ENCODE measurements at regions not wholly inside any gene's neighbourhood (a gene's known extent, or its start where the extent isn't known, plus 50 kb on each side); places are given as distances from the start of the nearest gene placed in this dataset.
"Not testable (repeated sequence)": the region's sequence is repeated elsewhere in the genome, so short reads cannot be mapped to it uniquely, and the experiment has no call there.

DNA sequence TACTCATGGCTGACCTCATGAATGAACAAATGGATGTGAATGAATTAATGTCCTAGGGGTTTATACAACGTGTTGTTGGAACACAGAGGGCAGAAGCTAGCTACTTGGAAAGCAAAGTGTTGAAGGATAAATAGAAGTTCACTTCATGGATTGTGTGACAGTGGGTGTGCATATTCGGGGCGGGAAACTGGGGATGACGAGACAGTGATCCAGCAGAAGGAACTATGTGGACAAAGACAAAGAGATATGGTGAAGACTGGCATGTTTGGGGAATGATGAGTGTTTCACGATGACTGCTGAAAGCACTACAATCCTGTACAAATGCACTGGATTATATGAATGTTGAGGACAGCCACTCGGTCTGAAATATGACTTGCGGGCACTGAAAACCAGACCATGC is 250.5 kb upstream of the C16orf82 start:
- no peak for DNase-seq

DNA sequence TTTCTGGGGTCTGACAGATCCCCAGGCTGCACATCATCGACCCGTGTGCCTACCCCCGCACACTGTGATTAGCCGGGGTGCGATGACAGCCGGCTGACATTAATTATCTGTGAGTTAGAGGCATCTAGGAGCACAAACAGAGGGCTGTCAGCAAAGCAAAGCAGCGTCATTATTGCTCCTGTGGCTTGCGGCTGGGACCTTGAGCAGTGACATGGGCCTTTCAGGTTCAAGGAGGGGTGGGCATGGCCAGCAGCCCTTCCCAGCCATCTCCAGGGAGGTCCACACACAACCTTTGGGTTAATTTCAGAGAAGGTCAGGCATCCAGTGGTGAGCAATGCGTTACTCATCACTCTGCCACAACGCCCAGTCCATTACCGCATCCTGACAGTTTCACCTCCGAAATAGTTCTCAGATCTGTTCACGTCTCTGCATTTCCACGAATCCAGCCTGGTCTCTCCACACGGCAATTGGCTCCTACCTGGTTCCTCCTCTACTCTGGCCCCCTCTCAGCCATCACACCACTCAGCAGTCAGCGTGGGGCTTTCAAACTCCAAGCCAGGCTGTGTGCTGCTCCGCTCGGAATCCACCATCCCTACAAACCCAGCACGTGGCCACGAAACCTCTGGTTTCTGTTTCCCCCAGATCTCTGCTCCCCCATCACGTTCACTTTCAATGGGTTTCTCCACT is 249.7 kb upstream of the C16orf82 start:
- DNase-seq: no peak

DNA sequence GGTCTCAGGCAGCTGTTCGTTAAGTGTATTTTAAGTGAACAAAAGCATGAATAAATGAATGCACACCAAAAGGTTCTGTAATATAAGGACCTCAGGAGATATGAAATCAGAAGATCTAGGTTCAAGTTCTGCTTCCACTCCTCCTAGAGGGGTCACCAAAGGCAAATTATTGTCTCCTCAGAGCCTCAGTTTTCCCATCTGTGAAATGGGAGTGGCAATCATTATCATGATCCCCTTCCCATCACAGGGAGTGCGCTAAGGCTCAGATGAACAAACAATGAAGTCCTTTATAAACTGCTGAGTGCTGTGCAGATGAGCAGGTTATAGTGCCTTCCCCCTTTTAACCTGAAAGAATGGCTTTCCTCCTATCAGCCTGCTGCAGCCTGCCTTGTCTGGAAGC is 248.3 kb upstream of the C16orf82 start:
- DNase-seq: no peak

DNA sequence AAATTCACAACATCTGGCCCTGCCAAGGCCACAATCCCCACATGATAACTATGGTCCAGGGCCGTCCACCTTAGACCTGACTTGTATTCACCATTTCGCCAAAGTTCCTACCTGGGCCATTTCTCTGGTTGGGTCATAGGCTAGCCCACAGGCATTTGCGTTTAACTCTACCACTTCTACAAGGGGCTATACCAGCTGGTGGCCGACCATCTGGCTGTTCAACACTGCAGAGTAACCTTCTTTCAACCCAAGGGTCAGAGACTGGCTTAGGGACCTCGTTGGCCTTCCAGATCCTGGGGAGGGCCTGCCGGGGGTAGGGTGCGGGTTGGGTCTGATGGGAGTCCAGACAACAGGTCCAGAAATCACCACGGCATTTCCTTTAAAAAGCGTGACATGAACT is 242.3 kb upstream of the C16orf82 start:
- no peak for DNase-seq

DNA sequence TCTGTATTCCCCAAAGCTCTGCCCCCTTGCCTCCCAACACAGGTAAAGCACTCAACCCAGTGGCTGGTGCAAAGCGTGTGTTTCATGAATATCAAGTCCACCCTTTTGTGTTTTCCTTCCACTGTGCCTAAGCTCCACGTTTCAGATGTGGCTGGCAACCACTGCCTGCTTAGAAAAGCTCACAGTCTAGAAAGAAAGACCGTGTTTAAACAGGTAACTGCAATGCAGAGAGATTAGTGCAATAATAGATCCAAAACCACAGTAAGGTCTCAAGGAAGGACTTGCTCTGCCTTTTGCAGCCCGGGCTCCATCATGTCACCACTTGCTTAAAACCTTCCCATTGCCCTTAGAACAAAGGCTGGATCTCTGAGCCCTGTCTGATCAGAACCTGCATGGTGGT is 240.2 kb upstream of the C16orf82 start:
- no peak for DNase-seq

DNA sequence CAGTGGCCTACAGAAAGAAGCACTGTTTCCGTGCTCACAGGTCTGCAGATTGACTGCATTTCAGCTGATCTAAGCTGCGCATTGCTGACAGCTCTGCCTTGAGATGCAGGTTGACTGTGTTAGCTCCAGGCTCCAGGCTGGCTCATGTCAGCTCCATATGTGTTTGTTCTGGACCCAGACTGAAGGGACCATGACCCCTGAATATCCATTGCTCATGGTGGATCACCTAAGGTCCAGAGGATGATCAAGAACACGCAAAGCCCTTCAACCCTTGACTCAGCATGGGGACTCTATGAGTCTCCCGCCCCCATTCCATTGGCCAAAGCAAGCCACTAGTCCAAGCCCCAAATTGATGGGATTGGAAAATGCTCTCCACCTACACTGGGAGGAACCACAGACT is 239.3 kb upstream of the C16orf82 start:
- DNase-seq: no peak

DNA sequence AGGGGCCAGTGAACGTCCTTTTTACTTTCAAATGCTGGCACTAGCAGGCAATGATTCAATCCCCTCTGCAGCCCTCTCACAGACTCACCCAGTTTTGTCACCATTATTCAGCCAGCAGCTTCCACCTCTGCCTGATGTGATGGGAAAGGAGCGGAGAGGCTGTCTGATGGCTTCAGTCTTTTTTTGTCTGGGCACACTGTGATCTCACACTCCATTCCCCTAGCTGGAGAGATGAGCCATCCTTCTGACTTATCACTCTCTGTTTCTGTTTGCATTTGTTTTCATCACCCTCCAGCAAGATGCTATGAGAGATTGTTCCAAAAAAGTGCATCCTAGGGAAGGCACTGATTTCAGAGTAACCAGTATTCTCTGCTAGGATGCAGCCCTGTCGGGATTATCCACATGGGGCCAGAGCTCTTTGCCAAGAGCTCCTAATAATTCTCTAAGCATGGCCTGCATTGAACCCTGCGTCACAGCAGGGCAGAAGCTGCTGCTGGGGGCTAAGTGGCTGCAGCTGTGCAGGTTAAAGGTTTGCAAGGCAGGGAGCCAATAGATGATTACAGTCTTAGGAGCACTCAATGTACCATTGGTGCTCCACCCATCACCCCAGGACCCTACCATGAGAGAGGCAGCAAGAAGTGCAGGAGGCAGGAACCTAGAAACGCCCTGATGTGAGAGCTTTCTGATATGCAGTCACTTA is 236.1 kb upstream of the C16orf82 start:
- no peak for DNase-seq

DNA sequence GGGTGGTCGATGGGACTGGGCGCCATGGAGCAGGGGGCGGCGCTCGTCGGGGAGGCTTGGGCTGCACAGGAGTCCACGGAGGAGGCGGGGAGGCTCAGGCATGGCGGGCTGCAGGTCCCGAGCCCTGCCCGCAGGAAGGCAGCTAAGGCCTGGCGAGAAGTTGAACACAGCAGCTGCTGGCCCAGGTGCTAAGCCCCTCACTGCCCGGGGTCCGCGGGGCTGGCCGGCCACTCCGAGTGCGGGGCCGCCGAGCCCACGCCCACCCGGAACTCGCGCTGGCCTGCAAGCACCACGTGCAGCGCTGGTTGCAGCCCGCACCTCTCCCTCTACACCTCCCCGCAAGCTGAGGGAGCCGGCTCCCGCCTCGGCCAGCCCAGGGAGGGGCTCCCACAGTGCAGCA is 230.6 kb upstream of the C16orf82 start:
- not testable (repeated sequence) for DNase-seq

DNA sequence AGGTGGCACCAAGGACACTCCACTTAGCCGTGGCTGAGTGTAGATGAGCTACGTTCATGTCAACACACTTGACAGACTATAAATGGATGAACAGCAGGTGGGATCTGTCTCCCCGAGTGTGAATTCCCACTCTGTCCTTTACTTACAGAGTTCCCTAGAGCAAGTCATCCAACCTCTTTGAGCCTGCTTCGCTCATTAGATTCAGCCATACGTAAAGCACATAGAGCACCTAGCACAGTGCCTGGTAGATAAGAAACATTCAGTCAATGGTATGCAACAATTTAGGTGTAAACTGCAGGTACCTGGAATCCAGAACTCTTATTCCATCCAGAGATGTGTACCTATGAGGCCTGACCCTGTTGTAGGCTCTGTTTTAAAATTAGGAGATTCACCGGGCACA is 227.8 kb upstream of the C16orf82 start:
- no peak for DNase-seq

DNA sequence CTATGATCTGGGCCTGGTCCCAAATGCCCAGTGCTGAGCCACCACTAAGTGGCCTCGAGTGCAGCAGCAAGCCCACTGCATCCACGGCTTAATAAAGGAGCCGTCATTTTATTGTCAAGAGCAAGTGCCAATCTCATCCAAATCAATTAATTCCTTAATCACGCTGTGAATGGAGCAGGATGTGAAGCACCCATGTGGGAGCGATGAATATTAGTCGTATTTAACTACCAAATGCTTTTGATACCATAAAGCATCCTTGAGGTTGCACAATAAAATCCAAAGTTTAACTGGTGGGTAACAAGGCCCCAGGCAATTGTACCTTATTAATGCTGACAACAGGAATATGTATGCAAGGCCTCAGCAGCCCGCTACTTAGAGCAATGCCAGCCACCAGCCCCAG is 226.0 kb upstream of the C16orf82 start:
- DNase-seq: no peak

DNA sequence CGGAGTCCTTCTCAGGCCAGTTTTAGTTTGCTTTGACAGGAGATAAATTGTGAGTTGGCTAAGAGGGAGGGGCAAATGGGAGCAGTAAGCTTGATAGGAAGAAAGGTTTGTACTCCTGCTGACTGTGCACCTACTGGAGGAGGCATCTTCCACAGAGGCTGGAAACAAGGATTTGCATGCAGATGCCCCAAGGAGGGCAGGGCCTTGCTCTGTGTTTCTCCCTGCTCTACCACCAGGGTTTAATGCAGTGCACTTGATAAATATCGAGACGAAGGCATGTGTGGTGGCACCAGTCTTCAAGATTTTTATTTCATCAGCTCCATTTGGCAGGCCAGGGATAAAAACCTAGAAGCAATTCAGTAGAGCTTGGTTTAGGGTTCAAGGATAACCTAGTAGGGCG is 210.5 kb upstream of the C16orf82 start:
- DNase-seq: no peak

DNA sequence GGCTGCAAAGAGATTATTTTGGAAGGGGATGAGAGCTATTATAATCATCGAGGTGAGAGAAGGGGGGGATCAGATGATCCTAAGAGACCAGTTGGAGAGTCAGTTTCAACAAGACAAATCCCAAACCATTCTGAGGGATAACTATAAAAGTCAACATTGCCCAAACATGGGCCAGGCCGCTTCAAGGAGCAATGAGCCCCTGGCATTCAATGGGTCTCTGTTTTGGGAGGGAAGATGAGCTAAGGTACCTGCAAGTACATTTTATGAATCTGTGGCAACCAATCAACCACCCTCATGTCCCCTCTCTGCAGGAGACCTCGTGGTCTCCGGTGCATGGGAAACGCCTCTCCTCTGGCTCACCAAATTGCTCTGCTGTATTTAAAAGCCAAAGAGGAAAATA is 209.9 kb upstream of the C16orf82 start:
- DNase-seq: no peak

DNA sequence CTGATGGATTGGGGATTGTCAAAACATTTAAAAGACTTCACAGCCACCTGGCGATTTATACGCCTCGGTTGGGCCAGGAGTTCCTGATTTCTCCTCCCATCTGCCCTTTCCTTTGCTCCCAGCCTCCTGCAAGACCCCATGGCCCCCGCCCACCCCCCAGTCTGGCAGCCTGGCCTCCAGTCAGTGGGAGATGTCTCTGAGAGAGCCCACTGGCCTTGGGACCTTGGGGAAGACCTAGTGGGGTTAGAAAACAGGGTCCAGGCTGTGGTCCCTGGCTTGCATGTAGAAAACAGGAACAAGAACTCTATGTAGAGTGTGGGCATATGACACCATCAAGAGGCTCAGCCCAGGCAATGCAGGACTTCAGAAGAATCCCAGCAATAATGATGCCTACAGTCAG is 209.4 kb upstream of the C16orf82 start:
- DNase-seq: no peak

DNA sequence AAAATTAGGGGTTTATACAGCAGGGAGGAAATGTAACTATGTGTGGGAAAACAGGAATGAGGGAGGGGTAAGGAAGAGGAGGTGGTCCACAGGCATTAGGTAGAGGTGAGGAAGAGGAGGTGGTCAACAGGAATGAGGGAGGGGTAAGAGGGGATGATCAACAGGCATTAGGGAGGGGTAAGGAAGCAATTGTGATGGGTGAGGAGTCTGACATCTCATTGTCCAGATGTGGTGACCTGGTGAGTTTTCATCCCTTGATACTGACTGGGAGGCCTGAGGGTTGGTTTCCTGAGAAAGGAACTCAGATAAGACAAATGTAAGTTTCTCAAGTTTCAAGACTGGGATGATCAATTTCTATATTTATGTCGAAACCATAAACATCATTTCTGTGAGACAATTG is 206.2 kb upstream of the C16orf82 start:
- no peak for DNase-seq

DNA sequence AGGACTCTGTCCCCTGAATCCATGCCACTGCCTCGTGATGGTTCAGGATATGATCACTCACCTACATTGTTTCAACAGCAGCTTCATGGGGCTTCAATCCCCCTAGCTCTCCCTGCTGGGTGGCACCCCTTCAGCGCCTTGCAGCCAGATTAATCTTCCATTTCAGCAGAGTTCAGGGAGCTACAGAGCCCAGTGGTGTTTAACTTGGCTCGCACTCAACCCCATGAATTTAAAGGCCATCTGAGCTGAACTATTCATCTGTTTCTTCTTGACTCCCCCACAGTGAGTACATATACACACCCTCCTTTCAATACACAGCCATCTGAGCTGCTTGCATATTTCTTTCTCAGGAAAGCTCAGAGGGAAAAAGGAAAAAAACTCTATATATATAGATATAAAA is 202.8 kb upstream of the C16orf82 start:
- no peak for DNase-seq

DNA sequence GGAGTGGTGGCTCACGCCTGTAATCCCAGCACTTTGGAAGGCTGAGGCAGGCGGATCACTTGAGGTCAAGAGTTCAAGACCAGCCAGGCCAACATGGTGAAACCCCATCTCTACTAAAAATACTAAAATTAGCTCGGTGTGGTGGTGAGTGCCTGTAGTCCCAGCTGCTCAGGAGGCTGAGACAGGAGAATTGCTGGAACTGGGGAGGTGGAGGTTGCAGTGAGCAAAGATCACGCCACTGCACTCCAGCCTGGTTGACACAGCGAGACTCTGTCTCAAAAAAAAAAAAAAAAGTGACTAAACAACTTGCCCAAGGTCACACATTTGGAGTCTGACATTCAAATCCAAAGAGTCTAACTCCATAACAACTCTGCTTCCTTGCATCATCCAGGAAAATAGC is 192.4 kb upstream of the C16orf82 start:
- DNase-seq: not testable (repeated sequence)

DNA sequence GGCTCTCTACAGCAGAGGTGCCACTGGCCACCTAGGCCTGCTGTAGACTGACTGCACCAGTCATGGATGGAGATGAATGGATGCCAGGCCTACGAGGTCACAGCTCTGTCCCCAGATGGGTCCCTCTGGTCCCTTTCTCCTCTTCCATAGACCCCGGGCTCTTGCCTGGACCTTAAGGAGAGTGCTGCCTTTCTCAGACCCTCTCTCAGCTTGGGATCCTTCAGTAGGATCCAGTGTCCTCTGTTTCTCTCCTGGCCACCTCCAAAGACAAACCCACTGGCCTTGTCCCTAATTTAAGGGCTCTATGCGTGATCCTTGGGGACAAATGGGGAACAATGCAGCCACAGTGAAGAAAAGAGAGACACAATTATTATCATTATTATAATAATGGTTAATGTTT is 189.3 kb upstream of the C16orf82 start:
- no peak for DNase-seq

DNA sequence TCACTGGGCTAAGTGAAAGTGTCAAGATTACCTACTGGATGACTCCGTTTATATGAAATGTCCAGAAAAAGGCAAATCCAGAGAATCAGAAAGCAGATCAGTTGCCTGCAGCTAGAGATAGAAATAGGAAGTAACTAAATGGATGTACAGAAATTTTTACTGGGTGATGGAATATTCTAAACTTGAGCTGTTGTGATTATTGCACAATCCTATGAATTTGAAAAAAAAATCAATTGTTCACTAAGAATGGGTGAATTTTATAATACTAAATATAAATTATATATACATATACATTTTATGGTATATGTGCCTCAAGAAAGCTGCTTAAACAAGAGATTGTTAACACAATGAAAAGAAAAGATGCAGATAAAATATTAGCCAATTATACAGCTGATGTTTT is 181.1 kb upstream of the C16orf82 start:
- DNase-seq: no peak

DNA sequence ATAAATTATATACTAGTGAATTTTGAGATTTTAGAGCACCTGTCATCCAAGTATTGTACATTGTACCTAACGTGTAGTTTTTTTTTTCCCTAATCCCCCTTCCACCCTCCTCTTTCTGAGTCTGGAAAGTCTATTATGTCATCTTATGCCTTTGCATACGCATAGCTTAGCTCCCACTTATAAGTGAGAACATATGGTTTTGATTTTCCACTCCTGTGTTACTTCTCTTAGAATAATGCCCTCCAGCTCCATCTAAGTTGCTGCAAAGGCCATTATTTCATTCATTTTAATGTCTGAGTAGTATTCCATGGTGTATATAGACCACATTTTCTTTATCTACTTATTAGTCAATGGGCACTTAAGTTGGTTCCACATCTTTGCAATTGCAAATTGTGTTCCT is 177.0 kb upstream of the C16orf82 start:
- DNase-seq: no peak

DNA sequence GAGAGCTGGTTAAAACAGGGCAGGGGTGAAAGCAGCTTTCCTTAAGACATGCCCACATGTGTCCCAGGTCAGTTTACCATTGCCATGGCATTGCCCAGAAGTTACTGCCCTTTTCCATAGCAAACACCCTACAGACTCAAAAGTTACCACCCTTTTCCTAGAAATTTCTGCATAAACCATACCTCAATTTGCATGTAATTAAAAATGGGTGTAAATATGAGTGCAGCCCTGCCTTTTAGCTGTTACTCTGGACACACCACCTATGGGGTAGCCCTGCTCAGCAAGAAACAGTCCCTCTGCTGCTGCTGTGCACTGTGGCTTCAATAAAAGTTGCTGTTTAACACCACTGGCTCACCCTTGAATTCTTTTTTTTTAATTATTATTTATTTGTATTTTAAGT is 168.5 kb upstream of the C16orf82 start:
- no peak for DNase-seq

DNA sequence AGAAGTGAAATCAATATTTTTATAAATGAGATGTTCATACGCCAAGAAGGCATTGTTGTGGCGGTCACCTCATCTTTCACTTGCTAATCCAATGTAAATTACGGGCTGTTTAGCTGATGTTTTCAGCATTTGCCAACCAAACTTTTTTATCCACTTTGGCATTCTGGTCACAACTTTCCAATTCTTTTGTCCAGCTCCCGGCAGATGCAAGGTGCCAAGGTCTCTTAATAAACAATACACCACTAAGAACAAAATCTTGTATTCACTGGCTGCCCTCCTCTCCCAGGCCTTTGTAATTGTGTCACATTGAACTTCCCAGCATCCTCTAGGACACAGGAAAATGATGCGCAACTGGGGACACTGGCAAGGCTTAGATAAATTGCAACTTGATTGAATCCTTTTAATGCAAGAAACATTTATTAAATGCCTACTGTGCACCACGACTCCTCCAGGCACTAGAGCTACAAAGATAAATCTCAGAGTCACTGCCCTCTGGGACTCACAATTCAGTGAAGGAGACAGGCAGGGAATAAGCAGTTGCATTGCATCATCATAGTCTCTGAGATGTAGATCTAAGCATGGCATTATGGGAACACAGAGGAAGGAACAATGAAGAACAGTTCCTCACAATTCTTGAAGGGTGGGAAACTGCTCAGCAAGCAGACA is 165.4 kb upstream of the C16orf82 start:
- DNase-seq: no peak

DNA sequence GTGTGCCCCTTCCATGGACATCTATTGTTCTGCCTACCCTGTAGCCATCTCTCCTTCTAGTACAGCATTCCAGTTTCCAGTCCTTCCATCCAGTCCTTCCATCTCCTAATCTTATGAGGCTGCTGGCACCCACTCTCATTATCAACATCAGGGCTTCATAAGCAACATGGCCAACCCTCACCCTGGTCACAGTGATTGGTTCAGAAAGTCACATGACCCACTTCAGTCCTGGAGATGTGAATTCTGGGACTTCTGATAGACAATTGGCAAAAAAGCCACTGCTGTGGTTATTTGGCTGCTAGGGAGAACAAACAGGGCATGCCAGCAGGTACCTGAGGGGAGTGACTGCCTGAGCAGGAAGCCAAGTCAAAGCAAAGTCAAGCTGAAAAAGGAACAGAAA is 164.7 kb upstream of the C16orf82 start:
- no peak for DNase-seq

DNA sequence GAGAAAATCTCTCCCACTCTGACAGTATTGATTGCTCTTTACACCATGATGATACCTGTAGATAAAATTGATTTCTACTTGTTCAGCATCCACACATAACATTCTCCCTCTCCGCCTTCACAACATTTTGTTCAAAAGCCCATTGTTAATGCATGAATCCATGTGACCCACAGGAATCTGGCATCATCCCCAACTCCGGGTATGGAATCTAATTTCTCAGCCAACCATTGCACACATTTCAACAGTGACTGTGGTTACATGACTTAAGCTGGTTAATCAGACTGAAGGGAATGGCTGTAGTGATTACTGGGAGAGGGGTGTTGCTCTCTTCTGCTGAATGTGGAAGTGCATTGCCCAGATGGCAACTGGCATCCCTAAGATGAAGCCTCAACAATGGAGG is 161.4 kb upstream of the C16orf82 start:
- DNase-seq: no peak

DNA sequence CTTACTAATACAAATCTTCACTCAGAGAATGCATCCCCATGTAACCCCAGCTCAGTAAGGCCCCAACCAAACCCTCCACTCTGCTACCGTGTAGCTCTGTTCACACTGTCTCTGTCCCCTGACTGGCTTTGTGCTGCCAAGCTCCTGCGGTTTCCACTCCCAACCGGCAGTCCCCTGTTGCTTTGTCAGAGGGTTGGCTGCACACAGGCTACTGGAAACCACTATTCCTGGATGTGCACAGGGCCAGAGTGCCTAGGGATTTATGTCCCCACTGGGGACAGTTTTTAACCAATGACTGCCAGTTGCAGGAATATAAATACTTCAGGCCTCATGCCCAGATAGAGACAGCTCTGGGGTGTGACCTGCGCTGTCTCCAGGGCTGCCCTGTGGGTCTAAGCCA is 157.1 kb upstream of the C16orf82 start:
- no peak for DNase-seq

DNA sequence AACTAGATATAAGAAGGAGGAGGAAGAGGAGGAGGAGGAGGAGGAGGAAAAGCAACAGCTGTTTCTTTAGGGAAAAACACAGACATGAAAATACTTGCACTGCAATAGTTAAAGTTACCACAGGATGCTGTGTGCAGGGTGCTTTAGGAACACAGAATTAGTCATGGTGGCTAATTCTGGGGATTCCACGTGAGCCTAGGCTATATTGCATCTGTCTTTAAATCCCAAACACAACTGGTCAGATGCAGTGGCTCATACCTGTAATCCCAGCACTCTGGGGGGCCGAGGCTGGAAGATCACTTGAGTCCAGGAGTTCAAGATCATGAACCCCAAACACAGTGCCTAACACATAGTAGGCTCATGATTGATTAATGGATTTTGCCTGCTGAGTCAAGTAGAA is 155.3 kb upstream of the C16orf82 start:
- DNase-seq: no peak

Measured in KG1 (cell line).